H1 (cell line): ENCODE measurements at regions not wholly inside any gene's neighbourhood (a gene's known extent, or its start where the extent isn't known, plus 50 kb on each side); places are given as distances from the start of the nearest gene placed in this dataset.

Experiments used
- CTCF ChIA-PET: fragments of 300-600 bp; sonication (Branson Sonifier 250); formaldehyde crosslinking; loops from one replicate; lab custom pipeline; 2021; ENCODE audit not compliant: partially characterized antibody; lab: Charles Lee
- POLR2A ChIA-PET: fragments of 300-600 bp; sonication (Branson Sonifier 250); formaldehyde crosslinking; loops from one replicate; lab custom pipeline; 2021; ENCODE audit warnings: inconsistent platforms; ENCODE audit not compliant: partially characterized antibody; lab: Charles Lee
- DNase-seq, 2 experiments: peaks; one replicate each; pipeline versions ENCODE4 v3.0.0 to v3.0.0-alpha.2; 2010 to 2022; ENCODE audit warnings: low spot score in 2 of 2, low read depth in 1 of 2, mixed read lengths in 1 of 2
- FAIRE-seq: peaks from 2 replicates; lab custom pipeline; 2011; peaks lifted over from hg19 to GRCh38; lab: Jason Lieb, UNC
- H2AFZ ChIP-seq: 2 replicates; pipeline ENCODE4 v1.8.1; 2012; ENCODE audit warnings: low read length, inconsistent platforms
- H2AK5ac ChIP-seq: 2 replicates; pipeline ENCODE4 v1.6.1; 2013; ENCODE audit warnings: low read depth, low read length
- H2BK120ac ChIP-seq: replicated peaks from 2 replicates; pipeline ENCODE3; 2013; ENCODE audit warnings: low read depth, low read length, inconsistent platforms
- H2BK12ac ChIP-seq: 2 replicates; pipeline ENCODE4 v1.6.1; 2013; ENCODE audit warnings: low read depth, low read length
- H2BK15ac ChIP-seq: 2 replicates; pipeline ENCODE4 v1.6.1; 2013; ENCODE audit warnings: low read length
- H2BK20ac ChIP-seq: 2 replicates; pipeline ENCODE4 v1.6.1; 2013; ENCODE audit warnings: low read length
- H2BK5ac ChIP-seq: 2 replicates; pipeline ENCODE4 v1.6.1; 2013; ENCODE audit warnings: low read depth, low read length
- H3K14ac ChIP-seq: 2 replicates; pipeline ENCODE4 v1.6.1; 2013; ENCODE audit warnings: inconsistent platforms; ENCODE audit not compliant: insufficient read length
- H3K18ac ChIP-seq: 2 replicates; pipeline ENCODE4 v1.6.1; 2013; ENCODE audit warnings: low read length; ENCODE audit errors: extremely low read depth
- H3K23ac ChIP-seq: 2 replicates; pipeline ENCODE4 v1.6.1; 2013; ENCODE audit warnings: inconsistent platforms; ENCODE audit not compliant: insufficient read length
- H3K23me2 ChIP-seq: 2 replicates; pipeline ENCODE4 v1.6.1; 2013; ENCODE audit warnings: low read depth, low read length
- H3K27ac ChIP-seq: 2 replicates; pipeline ENCODE4 v1.6.1; 2011; ENCODE audit warnings: low read depth, low read length, inconsistent platforms
- H3K27me3 ChIP-seq, 4 experiments: replicated peaks in 1 of 4; 1 replicate in 1 of 4; 2 replicates in 3 of 4; pipeline versions ENCODE4 v1.6.1 to v1.8.1; 2011 to 2013; ENCODE audit warnings: low read length in 3 of 4, mild to moderate bottlenecking in 3 of 4, inconsistent platforms in 2 of 4, mixed read lengths in 2 of 4, moderate library complexity in 1 of 4; ENCODE audit not compliant: control insufficient read depth in 3 of 4, insufficient read depth in 3 of 4; ENCODE audit errors: extremely low read depth in 1 of 4
- H3K36me3 ChIP-seq, 4 experiments: 2 replicates each; pipeline versions ENCODE4 v1.6.1 to v1.8.1; 2011 to 2013; ENCODE audit warnings: mild to moderate bottlenecking in 4 of 4, low read length in 3 of 4, moderate library complexity in 2 of 4, control low read depth in 1 of 4, inconsistent platforms in 1 of 4; ENCODE audit not compliant: insufficient read depth in 4 of 4, control insufficient read depth in 2 of 4
- H3K4ac ChIP-seq: replicated peaks from 2 replicates; pipeline ENCODE3; 2013; ENCODE audit warnings: low read length, low read depth, mixed read lengths, inconsistent platforms; ENCODE audit not compliant: insufficient read length
- H3K4me1 ChIP-seq, 4 experiments: replicated peaks in 1 of 4; 1 replicate in 1 of 4; 2 replicates in 3 of 4; pipeline versions ENCODE4 v1.6.1 to v1.8.1; 2011 to 2013; ENCODE audit warnings: low read length in 3 of 4, inconsistent platforms in 2 of 4, mixed read lengths in 1 of 4; ENCODE audit not compliant: insufficient read depth in 4 of 4, control insufficient read depth in 3 of 4
- H3K4me2 ChIP-seq, 2 experiments: 2 replicates each; pipeline versions ENCODE4 v1.6.1 to v1.8.1; 2011 to 2013; ENCODE audit warnings: low read depth in 2 of 2, low read length in 2 of 2, control low read depth in 1 of 2, inconsistent platforms in 1 of 2, mild to moderate bottlenecking in 1 of 2; ENCODE audit not compliant: insufficient read depth in 1 of 2
- H3K4me3 ChIP-seq, 4 experiments: fragments of 200-600, 300-600 bp in 1 of 4; sonication (generic), shearing (Covaris generic), sonication (Bioruptor Twin) in 1 of 4; 2 replicates each; pipeline versions ENCODE4 v1.5.1 to v1.8.1; 2011 to 2016; ENCODE audit warnings: low read length in 4 of 4, low read depth in 3 of 4, control low read depth in 2 of 4, inconsistent platforms in 2 of 4, mild to moderate bottlenecking in 2 of 4, mixed read lengths in 1 of 4, moderate library complexity in 1 of 4; ENCODE audit not compliant: insufficient read depth in 2 of 4; ENCODE audit errors: extremely low read depth in 1 of 4
- H3K56ac ChIP-seq: replicated peaks from 2 replicates; pipeline ENCODE3; 2013; ENCODE audit warnings: low read depth, mild to moderate bottlenecking, mixed read lengths, low read length, inconsistent platforms; ENCODE audit not compliant: insufficient read length
- H3K79me1 ChIP-seq: 2 replicates; pipeline ENCODE4 v1.6.1; 2013; ENCODE audit warnings: low read depth, low read length, control low read depth
- H3K79me2 ChIP-seq, 2 experiments: 2 replicates each; pipeline versions ENCODE4 v1.6.1 to v1.8.1; 2012 to 2013; ENCODE audit warnings: low read length in 2 of 2, mild to moderate bottlenecking in 2 of 2, inconsistent platforms in 1 of 2; ENCODE audit not compliant: insufficient read depth in 2 of 2, control insufficient read depth in 1 of 2
- H3K9ac ChIP-seq, 4 experiments: replicated peaks in 1 of 4; 1 replicate in 1 of 4; 2 replicates in 3 of 4; pipeline versions ENCODE4 v1.6.1 to v1.8.1; 2011 to 2013; ENCODE audit warnings: low read depth in 3 of 4, low read length in 3 of 4, control low read depth in 2 of 4, mild to moderate bottlenecking in 2 of 4, moderate library complexity in 2 of 4, inconsistent platforms in 1 of 4; ENCODE audit errors: extremely low read depth in 1 of 4
- H3K9me3 ChIP-seq, 2 experiments: 2 replicates each; pipeline versions ENCODE4 v1.6.1 to v1.8.1; 2012 to 2013; ENCODE audit warnings: mild to moderate bottlenecking in 2 of 2, moderate library complexity in 2 of 2, control low read depth in 1 of 2, inconsistent platforms in 1 of 2, low read depth in 1 of 2, low read length in 1 of 2, mixed read lengths in 1 of 2; ENCODE audit not compliant: insufficient read depth in 2 of 2
- H4K20me1 ChIP-seq, 2 experiments: replicated peaks in 1 of 2; 2 replicates each; pipeline versions ENCODE3 to v1.8.1; 2011 to 2013; ENCODE audit warnings: inconsistent platforms in 2 of 2, low read length in 2 of 2, mild to moderate bottlenecking in 1 of 2; ENCODE audit not compliant: insufficient read depth in 2 of 2, control insufficient read depth in 1 of 2
- H4K5ac ChIP-seq: 2 replicates; pipeline ENCODE4 v1.6.1; 2013; ENCODE audit warnings: low read length, low read depth, mixed read lengths, inconsistent platforms; ENCODE audit not compliant: insufficient read length
- H4K8ac ChIP-seq: 2 replicates; pipeline ENCODE4 v1.8.0; 2013; ENCODE audit warnings: mild to moderate bottlenecking, moderate library complexity, low read length, inconsistent platforms; ENCODE audit not compliant: insufficient read depth; ENCODE audit errors: extremely low read depth
- H4K91ac ChIP-seq: replicated peaks from 2 replicates; pipeline ENCODE3; 2013; ENCODE audit warnings: low read length, mixed read lengths, inconsistent platforms; ENCODE audit not compliant: insufficient read length
- BRCA1 ChIP-seq: IDR thresholded peaks from 2 replicates; pipeline ENCODE4 v1.6.1; 2012; ENCODE audit warnings: low read depth, low read length, improper control_type of control experiment
- CREB1 ChIP-seq: IDR thresholded peaks from 2 replicates; pipeline ENCODE4 v1.6.1; 2012; ENCODE audit warnings: inconsistent platforms
- CTBP2 ChIP-seq: IDR thresholded peaks from 2 replicates; pipeline ENCODE4 v1.7.0; 2011; ENCODE audit warnings: borderline replicate concordance, mild to moderate bottlenecking, moderate library complexity, mixed read lengths, low read length; ENCODE audit not compliant: insufficient read depth, insufficient read length
- NANOG ChIP-seq: IDR thresholded peaks from 2 replicates; pipeline ENCODE4 v1.6.1; 2011; ENCODE audit warnings: low read length, low read depth, mild to moderate bottlenecking, inconsistent platforms; ENCODE audit not compliant: insufficient read depth, poor library complexity, severe bottlenecking
- POLR2A ChIP-seq, 2 experiments: IDR thresholded peaks; 1 replicate in 1 of 2; 2 replicates in 1 of 2; pipeline ENCODE4 v1.6.1; 2011; ENCODE audit warnings: low read depth in 2 of 2, low read length in 2 of 2, mild to moderate bottlenecking in 2 of 2; ENCODE audit errors: control extremely low read depth in 1 of 2
- POLR2AphosphoS5 ChIP-seq: IDR thresholded peaks from 2 replicates; pipeline ENCODE4 v1.6.1; 2011; ENCODE audit warnings: low read depth, low read length
- TAF1 ChIP-seq: IDR thresholded peaks from 2 replicates; pipeline ENCODE4 v1.6.1; 2011; ENCODE audit warnings: mild to moderate bottlenecking, low read depth, low read length
- TAF7 ChIP-seq: optimal IDR thresholded peaks from 2 replicates; pipeline ENCODE3; 2011; ENCODE audit warnings: low read depth, mild to moderate bottlenecking, inconsistent platforms, low read length, moderate library complexity, borderline replicate concordance
- TCF12 ChIP-seq: IDR thresholded peaks from 2 replicates; pipeline ENCODE4 v1.6.1; 2011; ENCODE audit warnings: low read depth, mild to moderate bottlenecking, low read length
- WGBS, 2 experiments: shearing (Covaris generic) in 1 of 2; methylation state at CpG; one replicate each; pipeline versions ENCODE4 v1.1.6 to v1.1.7; 2013 to 2015; ENCODE audit warnings: low lambda C conversion rate in 2 of 2, mixed read lengths in 2 of 2, inconsistent platforms in 1 of 2, low coverage in 1 of 2, missing lambda C conversion rate in 1 of 2; ENCODE audit not compliant: insufficient replicate concordance in 2 of 2, insufficient coverage in 1 of 2, insufficient read length in 1 of 2; ENCODE audit errors: extremely low coverage in 1 of 2, missing lambda C conversion rate in 1 of 2; 5-methylcytosine and 5-hydroxymethylcytosine counted together
- TF ChIP-seq, protein P1 (sequence below), 3 experiments: IDR thresholded peaks; 1 replicate in 2 of 3; 2 replicates in 1 of 3; pipeline versions ENCODE4 v1.5.1 to v1.6.1; 2011; ENCODE audit warnings: low read length in 3 of 3, mild to moderate bottlenecking in 3 of 3, inconsistent platforms in 2 of 3, low read depth in 1 of 3, moderate library complexity in 1 of 3; ENCODE audit not compliant: insufficient read depth in 1 of 3; ENCODE audit errors: control extremely low read depth in 1 of 3

DNA sequence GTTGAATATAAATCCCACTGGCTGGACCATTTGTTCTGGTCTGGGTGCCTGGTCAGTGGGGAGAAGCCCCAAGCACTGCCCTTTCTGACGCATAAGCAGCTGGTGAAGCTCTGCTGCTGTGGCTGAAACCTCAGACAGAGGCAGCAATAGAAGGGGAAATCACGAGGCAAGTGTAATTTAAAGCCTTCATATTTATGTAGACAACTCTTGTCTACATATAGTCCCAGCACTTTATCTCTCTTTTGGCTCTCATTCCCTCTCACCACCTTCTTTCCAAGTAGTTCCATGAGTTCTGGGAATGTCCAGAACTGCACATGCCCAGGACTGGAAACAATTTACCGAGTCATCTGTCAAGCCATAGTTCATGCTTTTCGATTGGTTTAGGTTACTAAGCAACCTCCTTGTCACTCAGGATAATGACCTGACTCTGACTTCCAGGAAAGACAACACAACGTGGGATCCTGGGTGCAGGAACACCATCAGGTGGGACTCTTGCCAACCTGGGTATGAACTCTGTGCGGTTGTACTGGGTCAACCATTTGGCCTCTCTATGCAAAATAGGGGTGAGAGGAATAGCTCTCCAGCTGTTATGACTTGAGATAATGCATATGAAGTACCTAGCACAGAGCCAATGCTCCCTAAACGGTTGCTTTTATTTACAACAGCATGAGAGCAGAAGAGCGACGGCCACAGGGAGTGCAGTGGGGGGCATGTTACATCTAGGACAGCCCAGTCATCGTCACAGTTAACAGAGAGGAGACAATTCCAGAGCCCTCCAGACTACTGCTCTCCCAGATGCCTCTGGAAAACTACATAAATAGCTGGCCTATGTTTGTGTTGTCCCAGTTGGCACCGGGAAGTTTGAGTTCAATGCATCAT, 321.9 kb downstream of the FOXO1 start:
- H3K23me2 ChIP-seq: no peaks in the 10 kb centered on the region
- H2BK12ac ChIP-seq: peak overlapping the region; percentile 68; the same call in 1 of the 2 replicates
- no peak overlapping the region for H4K8ac ChIP-seq
- H4K20me1 ChIP-seq: no peaks in the 10 kb centered on the region
- H3K4me2 ChIP-seq: no peak overlapping the region
- DNase-seq (peak in 1 of 2 experiments; percentile 13), FAIRE-seq (no peak)
- 0 out of 2 replicates have a peak overlapping the region, but pooled peaks have one; percentile 32 for H2AK5ac ChIP-seq
- H3K18ac ChIP-seq: no peak overlapping the region
- peak overlapping the region; percentile 10; the same call in 1 of the 2 replicates for H2BK5ac ChIP-seq
- no peak overlapping the region for H3K4ac ChIP-seq
- H3K14ac ChIP-seq: no peak overlapping the region
- no peaks in the 10 kb centered on the region for H3K36me3 ChIP-seq
- peaks cover 11 to 25% (median 21%) of the 10 kb centered on the region in 4 experiments; a peak in 6 of 7 replicates for H3K4me1 ChIP-seq
- no peak overlapping the region for H3K9ac ChIP-seq
- no peak overlapping the region for H4K91ac ChIP-seq
- H2BK20ac ChIP-seq: peak overlapping the region; percentile 86; the same call in 1 of the 2 replicates
- no peaks in the 10 kb centered on the region for H3K9me3 ChIP-seq
- H2BK15ac ChIP-seq: 0 out of 2 replicates have a peak overlapping the region, but pooled peaks have one; percentile 14
- no peak overlapping the region for H3K56ac ChIP-seq
- 78% methylated on average over 11 of the region's 11 CpGs; no CpG with 5 or more reads in 1 of the 2 experiments for WGBS, 2 experiments
- H3K23ac ChIP-seq: no peak overlapping the region
- no peak overlapping the region for H2AFZ ChIP-seq
- no peak overlapping the region for H3K27ac ChIP-seq
- ChIA-PET CTCF (interaction anchor here (0.6 to 1.2 kb wide), 2 partner anchors 338 to 385 kb away, joined by 3 to 5 read pairs; no protein-coding TSS in a partner anchor), POLR2A (no interaction called here)
- no peak overlapping the region for H2BK120ac ChIP-seq
- H3K4me3 ChIP-seq: no peak overlapping the region
- H4K5ac ChIP-seq: no peak overlapping the region
- H3K27me3 ChIP-seq: peaks cover 2 to 21% (median 12%) of the 10 kb centered on the region in 4 experiments; a peak in 6 of 7 replicates
- no peaks in the 10 kb centered on the region for H3K79me2 ChIP-seq
- H3K79me1 ChIP-seq: no peaks in the 10 kb centered on the region
- TF ChIP-seq, protein P1, sequence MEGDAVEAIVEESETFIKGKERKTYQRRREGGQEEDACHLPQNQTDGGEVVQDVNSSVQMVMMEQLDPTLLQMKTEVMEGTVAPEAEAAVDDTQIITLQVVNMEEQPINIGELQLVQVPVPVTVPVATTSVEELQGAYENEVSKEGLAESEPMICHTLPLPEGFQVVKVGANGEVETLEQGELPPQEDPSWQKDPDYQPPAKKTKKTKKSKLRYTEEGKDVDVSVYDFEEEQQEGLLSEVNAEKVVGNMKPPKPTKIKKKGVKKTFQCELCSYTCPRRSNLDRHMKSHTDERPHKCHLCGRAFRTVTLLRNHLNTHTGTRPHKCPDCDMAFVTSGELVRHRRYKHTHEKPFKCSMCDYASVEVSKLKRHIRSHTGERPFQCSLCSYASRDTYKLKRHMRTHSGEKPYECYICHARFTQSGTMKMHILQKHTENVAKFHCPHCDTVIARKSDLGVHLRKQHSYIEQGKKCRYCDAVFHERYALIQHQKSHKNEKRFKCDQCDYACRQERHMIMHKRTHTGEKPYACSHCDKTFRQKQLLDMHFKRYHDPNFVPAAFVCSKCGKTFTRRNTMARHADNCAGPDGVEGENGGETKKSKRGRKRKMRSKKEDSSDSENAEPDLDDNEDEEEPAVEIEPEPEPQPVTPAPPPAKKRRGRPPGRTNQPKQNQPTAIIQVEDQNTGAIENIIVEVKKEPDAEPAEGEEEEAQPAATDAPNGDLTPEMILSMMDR (IDR thresholded peaks at IDR 0.05; ENCODE audit: control extremely low read depth in 1 of 3, insufficient read depth in 1 of 3, low read depth in 1 of 3, low read length in 3 of 3): no peak
- TF ChIP-seq POLR2AphosphoS5: no peak
- TF ChIP-seq NANOG: no peak
- no peak for TF ChIP-seq TAF1
- TF ChIP-seq CTBP2: no peak
- TF ChIP-seq TAF7: no peak
- TF ChIP-seq CREB1: no peak
- TF ChIP-seq POLR2A (IDR thresholded peaks at IDR 0.05; ENCODE audit: control extremely low read depth in 1 of 2, low read depth in 2 of 2, low read length in 2 of 2): no peak
- TF ChIP-seq TCF12: no peak
- no peak for TF ChIP-seq BRCA1
